Left cardiac atrium (tissue), 4 donors: ENCODE measurements at regions not wholly inside any gene's neighbourhood (a gene's known extent, or its start where the extent isn't known, plus 50 kb on each side); places are given as distances from the start of the nearest gene placed in this dataset.

Experiments used
- ATAC-seq, 2 donors: fragments of 200-7000 bp; cut with Tn5 transposase; one replicate each; pipeline ENCODE4 v1.9.1; 2020; ENCODE audit warnings: mild to moderate bottlenecking in 2 of 2, moderate library complexity in 2 of 2
- DNase-seq: peaks from one replicate; pipeline ENCODE4 v3.0.0-alpha.2; 2020
- intact Hi-C, 2 donors: fragments of 100-400 bp; cut with DNase I; formaldehyde crosslinking; loops; one replicate each; pipeline versions ENCODE4 v1.14.1 to v1.15.1; 2022 to 2023
- donor health status: DM: no; HTN: yes; CAD: no.
- donor health status: DM: no; HTN: yes; CAD: no; lungs with severe emphysema.
- donor health status: DM: yes; HTN: yes; CAD: no.
- donor health status: Dilated cardiomyopathy.

DNA sequence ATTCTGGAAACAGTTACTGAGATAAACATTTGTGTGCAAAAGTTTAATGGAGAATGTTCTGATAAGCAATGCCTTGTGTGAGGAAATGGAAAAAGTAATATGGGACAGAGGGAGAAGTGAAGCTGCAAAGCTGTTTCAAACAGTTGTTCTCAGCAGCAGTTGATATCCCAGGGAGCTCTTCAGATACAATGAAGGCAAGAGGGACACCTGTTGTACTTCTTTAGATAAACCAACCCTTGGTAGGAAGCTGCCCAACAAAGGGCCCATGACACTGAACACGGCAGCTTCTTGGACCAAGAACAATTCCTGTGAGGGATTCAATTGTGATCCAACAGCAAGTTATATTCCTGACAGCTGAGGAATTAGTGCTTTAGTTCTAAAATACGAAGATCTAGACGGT is 894.3 kb upstream of the PCDH20 start:
- intact Hi-C loops: no loop called here
- ATAC-seq (no peak), DNase-seq (no peak)

DNA sequence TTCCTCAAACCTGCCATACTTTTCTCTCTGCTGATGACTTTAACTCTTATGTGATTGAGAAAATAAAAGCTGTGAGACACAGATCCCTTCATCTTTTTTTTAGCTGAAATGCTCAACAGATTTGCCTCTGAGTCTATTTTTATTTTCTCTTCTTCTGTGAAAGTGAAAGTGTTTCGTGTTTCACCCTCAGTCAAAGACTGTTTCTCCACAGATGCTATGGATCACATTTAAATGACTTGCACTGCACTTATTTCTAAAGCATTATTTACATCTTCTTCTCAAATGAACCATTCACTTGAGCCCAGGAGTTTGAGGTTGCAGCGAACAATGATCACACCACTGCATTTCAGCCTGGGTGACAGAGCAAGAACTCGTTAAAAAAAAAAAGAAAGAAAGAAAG is 890.1 kb upstream of the PCDH20 start:
- DNase-seq (no peak), ATAC-seq (no peak)
- intact Hi-C loops: no loop called here

DNA sequence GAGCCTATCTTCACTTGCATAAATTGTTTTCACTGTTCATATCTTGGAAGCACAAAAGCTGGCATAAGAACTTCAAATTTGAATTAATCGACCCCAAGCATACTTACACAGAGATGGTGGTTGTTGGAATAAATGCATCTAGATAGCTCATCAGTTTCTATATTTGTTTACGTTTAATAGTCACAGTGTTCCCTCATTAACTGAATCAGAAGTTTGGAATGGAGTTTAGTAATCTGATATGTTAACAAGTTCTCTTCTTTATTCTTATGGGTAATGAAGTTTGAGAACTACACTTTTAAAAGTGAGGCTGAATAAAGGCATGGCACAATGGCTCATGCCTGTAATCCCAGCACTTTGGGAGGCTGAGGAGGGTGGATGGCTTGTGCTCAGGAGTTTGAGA is 886.7 kb upstream of the PCDH20 start:
- no peak for ATAC-seq
- intact Hi-C loops: no loop called here

DNA sequence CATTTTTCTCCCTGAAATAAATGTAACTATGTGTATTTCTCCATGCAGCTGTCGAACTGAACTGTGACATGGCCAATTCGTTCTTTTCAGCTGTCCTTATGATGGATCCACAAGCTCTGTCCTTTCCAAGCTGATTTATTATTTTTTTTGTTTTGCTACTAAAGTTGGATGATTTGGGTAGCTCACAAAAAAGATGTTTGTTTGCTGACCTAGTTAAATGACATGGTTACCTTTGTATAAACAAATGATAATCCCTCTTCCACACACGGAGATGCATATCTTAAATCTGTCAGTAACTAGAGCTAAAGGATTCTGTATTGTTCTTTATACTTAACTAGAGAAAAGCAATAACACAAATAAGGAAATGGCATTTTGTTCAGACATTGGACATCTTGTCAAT is 884.3 kb upstream of the PCDH20 start:
- ATAC-seq (no peak), DNase-seq (no peak)
- intact Hi-C loops: no loop called here

More for the DNA sequence above, 886.7 kb upstream of the PCDH20 start:
- no peak for DNase-seq

- no peak for ATAC-seq
- intact Hi-C loops: no loop called here
- DNase-seq: no peak
Measured at GRCh38 chr13:62296812-62297211, 881.2 kb upstream of the PCDH20 start.

DNA sequence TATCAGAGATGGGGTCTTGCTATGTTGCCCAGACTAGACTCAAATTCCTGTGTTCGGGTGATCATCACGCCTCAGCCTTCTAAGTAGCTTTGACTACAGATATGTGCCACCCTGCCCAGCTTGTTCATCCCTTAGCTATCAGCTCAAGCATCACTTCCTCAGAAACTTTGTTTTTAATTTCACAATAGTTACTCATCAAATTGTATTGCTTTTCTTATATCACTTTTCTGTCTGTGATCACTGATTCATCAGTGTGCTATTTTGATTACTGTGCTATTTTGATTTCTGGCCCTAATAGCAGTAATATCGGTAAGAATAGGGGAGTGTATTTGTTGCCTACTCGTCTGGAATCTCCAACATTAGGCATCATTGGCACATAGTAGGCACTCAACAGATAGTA is 878.6 kb upstream of the PCDH20 start:
- intact Hi-C loops: no loop called here
- no peak for ATAC-seq
- DNase-seq: no peak

- no peak for ATAC-seq
- intact Hi-C loops: no loop called here
- no peak for DNase-seq
Measured at GRCh38 chr13:62292714-62293480, 877.2 kb upstream of the PCDH20 start.

GRCh38 chr13:62290542-62290941 is 874.9 kb upstream of the PCDH20 start:
- ATAC-seq (no peak), DNase-seq (no peak)
- intact Hi-C loops: no loop called here

- ATAC-seq (no peak), DNase-seq (no peak)
- intact Hi-C loops: no loop called here
Measured at GRCh38 chr13:62287764-62288163, 872.1 kb upstream of the PCDH20 start.

- ATAC-seq (no peak), DNase-seq (no peak)
- intact Hi-C loops: no loop called here
Measured at GRCh38 chr13:62280590-62280989, 864.9 kb upstream of the PCDH20 start.

DNA sequence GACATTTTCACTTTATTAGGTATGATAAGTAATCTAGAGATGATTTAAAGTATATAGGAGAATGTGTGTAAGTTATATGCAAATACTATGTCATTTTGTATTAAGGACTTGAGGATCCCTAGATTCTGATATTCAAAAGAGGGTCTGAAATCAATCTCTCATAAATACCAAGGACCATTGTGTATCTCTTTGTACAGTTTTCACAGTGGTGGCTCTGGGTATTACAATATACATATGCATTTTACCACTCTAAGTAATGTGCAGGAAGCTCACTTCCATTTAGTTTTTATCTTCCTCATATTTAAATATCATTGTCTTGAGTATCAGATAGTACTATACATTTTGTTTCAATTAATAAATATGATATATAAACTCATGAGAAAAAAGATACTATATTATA is 862.6 kb upstream of the PCDH20 start:
- ATAC-seq (no peak), DNase-seq (no peak)
- intact Hi-C loops: no loop called here

- ATAC-seq: no peak
- no peak for DNase-seq
- intact Hi-C loops: no loop called here
Measured at GRCh38 chr13:62251734-62252133, 836.1 kb upstream of the PCDH20 start.

DNA sequence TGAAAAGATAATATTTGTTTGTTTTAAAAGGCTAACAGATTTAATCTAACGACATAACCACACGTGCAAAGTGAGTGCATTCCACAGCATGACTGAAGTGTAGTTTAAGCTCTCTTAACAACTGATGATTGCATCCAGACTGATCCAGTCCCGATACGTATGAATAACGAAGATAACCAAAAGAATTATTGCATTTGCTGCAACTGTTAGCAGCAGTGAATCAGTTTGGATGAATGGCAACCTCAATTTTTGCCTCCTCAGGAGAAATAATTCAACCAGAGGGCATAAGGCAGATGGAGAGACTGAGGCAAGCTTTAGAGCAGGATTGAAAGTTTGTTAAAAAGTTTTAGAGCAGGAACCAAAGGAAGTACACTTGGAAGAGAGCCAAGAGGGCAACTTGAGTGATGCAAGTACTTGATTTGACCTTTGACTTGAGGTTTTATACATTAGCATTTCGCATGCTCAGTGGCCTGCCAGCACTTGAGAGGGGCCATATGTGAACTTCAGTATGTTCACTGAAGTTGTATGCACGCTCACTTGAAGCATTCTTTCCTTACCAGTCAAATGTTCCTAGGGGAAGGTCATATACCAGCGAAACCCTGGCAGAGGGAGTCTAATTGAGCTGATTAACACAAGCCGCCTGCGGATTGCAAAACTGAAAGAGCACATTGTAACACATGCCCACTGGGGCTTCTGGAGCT is 835.0 kb upstream of the PCDH20 start:
- DNase-seq (no peak), ATAC-seq (no peak)
- intact Hi-C loops: no loop called here

GRCh38 chr13:62246581-62246980 is 830.9 kb upstream of the PCDH20 start:
- intact Hi-C loops: no loop called here
- ATAC-seq (no peak), DNase-seq (no peak)

DNA sequence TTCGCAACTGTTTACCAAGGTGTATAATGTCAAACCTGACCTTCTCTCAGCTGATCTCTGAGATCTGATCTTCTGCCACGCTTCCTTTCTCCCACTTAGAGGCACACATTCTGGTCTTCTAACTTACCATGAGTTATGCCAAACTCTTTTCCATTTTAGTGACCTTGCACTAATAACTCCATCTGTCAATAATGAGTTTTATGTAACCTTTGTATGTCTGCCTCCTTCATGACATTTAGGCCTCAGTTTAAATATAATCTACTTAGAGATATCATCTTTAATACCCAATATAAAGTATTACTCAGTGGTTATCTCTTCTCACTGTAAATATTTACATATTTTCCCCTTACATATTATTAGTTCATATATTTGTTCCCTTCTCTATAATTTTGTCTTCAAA is 827.5 kb upstream of the PCDH20 start:
- DNase-seq (no peak), ATAC-seq (no peak)
- intact Hi-C loops: no loop called here

DNA sequence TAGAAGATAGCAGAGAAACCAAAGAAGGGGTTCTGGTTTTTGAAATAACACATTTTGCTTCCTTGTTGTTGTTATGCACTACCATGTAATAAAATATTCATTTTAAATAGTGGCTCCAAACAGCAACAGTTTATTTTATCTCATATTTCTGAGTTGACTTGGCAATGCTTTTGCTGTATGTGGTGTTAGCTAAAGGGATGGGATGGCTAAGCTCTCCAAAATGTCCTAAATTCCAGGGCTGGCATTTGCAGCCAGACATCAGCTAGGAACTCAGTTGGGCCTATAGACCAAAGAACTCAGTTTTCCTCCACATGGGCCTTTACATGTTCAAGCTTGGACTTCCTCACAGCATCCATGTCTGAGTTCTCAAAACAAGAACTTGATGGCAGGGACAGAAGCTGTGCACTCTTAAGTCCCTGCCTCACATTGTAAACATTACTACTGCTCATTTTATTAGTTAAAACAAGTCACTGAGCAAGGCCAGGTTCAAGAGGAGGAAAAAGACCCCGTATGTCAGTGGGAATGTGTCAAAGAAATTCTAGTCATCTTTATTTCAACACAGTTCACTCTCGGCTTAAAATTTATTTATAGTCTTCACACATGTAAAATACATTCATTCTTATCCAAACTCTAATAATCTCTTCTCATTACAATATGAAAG is 819.3 kb upstream of the PCDH20 start:
- ATAC-seq (no peak), DNase-seq (no peak)
- intact Hi-C loops: no loop called here

GRCh38 chr13:62210951-62211350 is 795.3 kb upstream of the PCDH20 start:
- intact Hi-C loops: no loop called here
- DNase-seq: no peak
- no peak for ATAC-seq

- DNase-seq (no peak), ATAC-seq (no peak)
- intact Hi-C loops: no loop called here
Measured at GRCh38 chr13:62209529-62209928, 793.9 kb upstream of the PCDH20 start.

DNA sequence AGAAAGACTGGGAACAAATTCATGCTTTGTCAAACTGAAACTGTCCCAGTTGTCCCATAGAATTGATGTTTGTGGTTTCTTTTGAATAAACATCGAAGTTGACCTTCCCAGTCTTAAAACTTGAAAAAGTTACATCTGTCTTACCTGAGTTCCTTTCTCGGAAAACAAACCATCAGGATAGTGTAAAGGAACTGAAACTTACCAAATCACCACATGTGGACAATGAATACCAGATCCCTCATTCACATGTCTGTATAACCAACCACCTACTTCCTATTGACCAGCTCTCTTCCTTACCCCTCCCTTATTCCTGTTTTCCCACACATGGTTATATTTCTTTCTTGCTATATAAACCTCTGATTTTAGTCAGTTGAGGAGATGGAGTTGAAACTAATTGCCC is 791.7 kb upstream of the PCDH20 start:
- DNase-seq (no peak), ATAC-seq (no peak)
- intact Hi-C loops: no loop called here

DNA sequence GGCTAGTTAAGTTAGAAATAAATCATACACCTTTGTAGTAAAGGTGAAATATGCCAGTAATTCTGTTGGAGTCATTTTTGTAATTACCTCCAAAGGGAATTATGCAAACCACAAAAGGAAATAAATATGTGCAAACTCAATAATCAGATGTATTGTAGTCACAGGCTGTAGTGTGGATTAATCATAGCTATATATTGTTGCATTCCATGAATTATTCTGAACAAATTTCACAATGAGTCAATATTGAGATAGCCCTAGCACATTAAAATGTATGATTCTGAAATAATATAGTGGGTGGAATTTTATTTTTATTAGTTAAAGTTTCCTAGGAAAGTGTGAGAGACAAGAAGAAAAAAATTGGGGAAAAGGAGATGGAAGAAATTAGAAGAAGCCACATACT is 790.5 kb upstream of the PCDH20 start:
- ATAC-seq (no peak), DNase-seq (no peak)
- intact Hi-C loops: no loop called here

DNA sequence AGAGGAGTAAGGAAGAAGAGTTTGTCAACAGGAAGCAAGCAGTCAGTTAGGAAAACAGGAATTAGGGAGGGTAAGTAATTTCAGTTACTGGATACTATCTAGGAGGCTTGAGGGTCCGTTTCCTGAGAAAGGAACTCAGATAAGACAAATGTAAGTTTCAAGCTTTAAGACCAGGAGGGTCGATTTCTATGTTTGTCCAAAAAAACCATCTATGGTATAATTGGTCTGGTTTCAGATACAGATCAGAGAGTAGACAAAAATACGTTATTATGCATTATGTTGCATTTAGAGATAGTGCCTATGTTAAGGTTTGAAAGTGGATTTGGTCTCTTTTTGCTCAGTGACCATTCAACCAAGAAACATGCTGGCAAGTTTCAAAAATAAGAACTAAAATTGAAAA is 789.6 kb upstream of the PCDH20 start:
- intact Hi-C loops: no loop called here
- DNase-seq (no peak), ATAC-seq (no peak)
